Spleen (tissue), 11 donors: ENCODE measurements at regions not wholly inside any gene's neighbourhood (a gene's known extent, or its start where the extent isn't known, plus 50 kb on each side); places are given as distances from the start of the nearest gene placed in this dataset.

Experiments used
- DNase-seq: peaks from one replicate; pipeline ENCODE4 v3.0.0-alpha.2; 2020
- H3K27ac ChIP-seq, 8 donors: fragments of 200-600 bp; sonication (generic) in 7 of 8; 1 replicate in 4 of 8; 2 replicates in 4 of 8; pipeline versions ENCODE4 v1.5.0 to v1.8.0; 2016 to 2021; ENCODE audit warnings: inconsistent platforms in 4 of 8, mild to moderate bottlenecking in 4 of 8, moderate library complexity in 1 of 8
- H3K27me3 ChIP-seq, 7 donors: fragments of 200-600 bp; sonication (generic) in 6 of 7; replicated peaks in 1 of 7; 1 replicate in 4 of 7; 2 replicates in 3 of 7; pipeline versions ENCODE4 v1.5.0 to v1.8.0; 2016 to 2021; ENCODE audit warnings: inconsistent platforms in 3 of 7, mild to moderate bottlenecking in 1 of 7
- H3K36me3 ChIP-seq, 6 donors: fragments of 200-600 bp; sonication (generic) in 5 of 6; 1 replicate in 4 of 6; 2 replicates in 2 of 6; pipeline versions ENCODE4 v1.5.0 to v1.8.0; 2016 to 2021; ENCODE audit warnings: inconsistent platforms in 2 of 6
- H3K4me1 ChIP-seq, 6 donors: fragments of 200-600 bp; sonication (generic) in 5 of 6; 1 replicate in 3 of 6; 2 replicates in 3 of 6; pipeline versions ENCODE4 v1.5.0 to v1.8.0; 2016 to 2021; ENCODE audit warnings: inconsistent platforms in 3 of 6
- H3K4me3 ChIP-seq, 8 donors: fragments of 200-600 bp; sonication (generic) in 7 of 8; 1 replicate in 4 of 8; 2 replicates in 4 of 8; pipeline versions ENCODE4 v1.5.0 to v1.8.0; 2016 to 2021; ENCODE audit warnings: inconsistent platforms in 4 of 8, mild to moderate bottlenecking in 4 of 8, moderate library complexity in 2 of 8
- H3K9me3 ChIP-seq, 8 donors: fragments of 200-600 bp; sonication (generic) in 7 of 8; 1 replicate in 4 of 8; 2 replicates in 4 of 8; pipeline versions ENCODE4 v1.5.0 to v1.8.0; 2016 to 2021; ENCODE audit warnings: inconsistent platforms in 4 of 8
- CTCF ChIP-seq, 11 experiments: fragments of 200-600 bp in 7 of 11; fragments of 450-650 bp in 4 of 11; sonication (generic) in 4 of 11; IDR thresholded peaks in 8 of 11; conservative IDR thresholded peaks in 3 of 11; 1 replicate in 7 of 11; 2 replicates in 4 of 11; pipeline versions ENCODE4 v1.4.0 to v1.8.0; 2016 to 2021; ENCODE audit warnings: antibody characterized with exemption in 11 of 11, inconsistent platforms in 4 of 11, mild to moderate bottlenecking in 1 of 11
- POLR2A ChIP-seq, 3 donors: fragments of 450-650 bp; IDR thresholded peaks; one replicate each; pipeline ENCODE4 v1.5.1; 2017; ENCODE audit warnings: antibody characterized with exemption in 3 of 3, mild to moderate bottlenecking in 1 of 3
- POLR2AphosphoS5 ChIP-seq, 3 donors: sonication (generic); formaldehyde crosslinking; IDR thresholded peaks; one replicate each; pipeline ENCODE4 v1.5.1; 2017; ENCODE audit warnings: antibody characterized with exemption in 3 of 3
- WGBS, 5 donors: extraction: QIAGEN DNeasy Blood & Tissue Kit in 3 of 5; methylation state at CpG; one replicate each; pipeline versions ENCODE4 v1.1.5 to v1.1.7; 2013 to 2018; 5-methylcytosine and 5-hydroxymethylcytosine counted together
- intact Hi-C: fragments of 100-400 bp; cut with DNase I; formaldehyde crosslinking; loops from one replicate; pipeline ENCODE4 v1.15.0; 2023; ENCODE audit warnings: low total_unique reads
- donor health status: healthy with polysubstance abuse.
- donor health status: DM: no; HTN: no; CAD: no; lungs with moderate emphysema.
- donor health status: DM: no; HTN: no; CAD: no.
- donor health status: Bipolar disorder and iron deficiency.
- donor health status: healthy.
- donor health status: DM: no; HTN: no; CAD: no.
- donor health status: DM: yes; HTN: yes; CAD: no.

GRCh38 chr6:14827354-14827753 lies 418.5 kb upstream of the JARID2 start:
- WGBS, 5 donors: 62 to 92% (median 85%) methylated on average over 10 of the region's 10 CpGs
- H3K4me1 ChIP-seq: peaks cover 0 to 31% (median 6%) of the 10 kb centered on the region in 6 donors

GRCh38 chr6:14828201-14828611 lies 417.7 kb upstream of the JARID2 start:
- Histone ChIP-seq H3K36me3 (no peaks in the 10 kb centered on the region), H3K4me1 (peaks cover 0 to 31% (median 6%) of the 10 kb centered on the region in 6 donors), H3K27ac (peak overlapping the region in 1 of 8 donors; percentile 49), H3K9me3 (no peaks in the 10 kb centered on the region), H3K27me3 (no peaks in the 10 kb centered on the region), H3K4me3 (no peak overlapping the region)
- WGBS, 5 donors: 39 to 71% (median 54%) methylated on average over 9 of the region's 9 CpGs
- no peak for DNase-seq
- intact Hi-C loops: no loop called here
- TF ChIP-seq POLR2A (IDR thresholded peaks at IDR 0.05) (no peak), POLR2AphosphoS5 (IDR thresholded peaks at IDR 0.05) (no peak), CTCF (IDR thresholded peaks at IDR 0.05 in 8 of 11, conservative IDR thresholded peaks at IDR 0.05 in 3 of 11) (no peak)

More at GRCh38 chr6:14827354-14827753, 418.5 kb upstream of the JARID2 start:
- TF ChIP-seq CTCF (IDR thresholded peaks at IDR 0.05 in 8 of 11, conservative IDR thresholded peaks at IDR 0.05 in 3 of 11) (no peak), POLR2A (IDR thresholded peaks at IDR 0.05) (no peak), POLR2AphosphoS5 (IDR thresholded peaks at IDR 0.05) (no peak)
- no peak overlapping the region for H3K27ac ChIP-seq
- DNase-seq: no peak
- intact Hi-C loops: no loop called here
- H3K4me3 ChIP-seq: no peak overlapping the region
- H3K27me3 ChIP-seq: no peaks in the 10 kb centered on the region
- H3K36me3 ChIP-seq: no peaks in the 10 kb centered on the region
- no peaks in the 10 kb centered on the region for H3K9me3 ChIP-seq

- WGBS, 5 donors: 87 to 97% (median 94%) methylated on average over 5 of the region's 5 CpGs
- H3K27ac ChIP-seq: no peak overlapping the region
- no peaks in the 10 kb centered on the region for H3K27me3 ChIP-seq
- intact Hi-C loops: no loop called here
- H3K36me3 ChIP-seq: no peaks in the 10 kb centered on the region
- no peak for DNase-seq
- H3K9me3 ChIP-seq: no peaks in the 10 kb centered on the region
- H3K4me3 ChIP-seq: no peak overlapping the region
- peaks cover 0 to 18% (median 2%) of the 10 kb centered on the region in 6 donors for H3K4me1 ChIP-seq
- TF ChIP-seq POLR2A (IDR thresholded peaks at IDR 0.05) (no peak), CTCF (IDR thresholded peaks at IDR 0.05 in 8 of 11, conservative IDR thresholded peaks at IDR 0.05 in 3 of 11) (no peak), POLR2AphosphoS5 (IDR thresholded peaks at IDR 0.05) (no peak)
These were observed 414.8 kb upstream of the JARID2 start for GRCh38 chr6:14831070-14831469.

- Histone ChIP-seq H3K36me3 (no peaks in the 10 kb centered on the region), H3K9me3 (no peaks in the 10 kb centered on the region), H3K4me1 (peaks cover 0 to 21% (median 2%) of the 10 kb centered on the region in 6 donors), H3K27ac (no peak overlapping the region), H3K27me3 (no peaks in the 10 kb centered on the region), H3K4me3 (no peak overlapping the region)
- intact Hi-C loops: no loop called here
- no peak for DNase-seq
- no peak for TF ChIP-seq CTCF (IDR thresholded peaks at IDR 0.05 in 8 of 11, conservative IDR thresholded peaks at IDR 0.05 in 3 of 11)
- no peak for TF ChIP-seq POLR2A (IDR thresholded peaks at IDR 0.05)
- no peak for TF ChIP-seq POLR2AphosphoS5 (IDR thresholded peaks at IDR 0.05)
- WGBS, 5 donors: 68 to 84% (median 75%) methylated on average over 6 of the region's 6 CpGs
These were observed 413.9 kb upstream of the JARID2 start for GRCh38 chr6:14831937-14832336.
